Stromal cell of bone marrow (primary cell): ENCODE measurements at regions not wholly inside any gene's neighbourhood (a gene's known extent, or its start where the extent isn't known, plus 50 kb on each side); places are given as distances from the start of the nearest gene placed in this dataset.
"Not testable (repeated sequence)": the region's sequence is repeated elsewhere in the genome, so short reads cannot be mapped to it uniquely, and the experiment has no call there.

Source experiments
- DNase-seq: peaks from one replicate; pipeline ENCODE4 v3.0.0-alpha.2; 2012; ENCODE audit warnings: low read depth

DNA sequence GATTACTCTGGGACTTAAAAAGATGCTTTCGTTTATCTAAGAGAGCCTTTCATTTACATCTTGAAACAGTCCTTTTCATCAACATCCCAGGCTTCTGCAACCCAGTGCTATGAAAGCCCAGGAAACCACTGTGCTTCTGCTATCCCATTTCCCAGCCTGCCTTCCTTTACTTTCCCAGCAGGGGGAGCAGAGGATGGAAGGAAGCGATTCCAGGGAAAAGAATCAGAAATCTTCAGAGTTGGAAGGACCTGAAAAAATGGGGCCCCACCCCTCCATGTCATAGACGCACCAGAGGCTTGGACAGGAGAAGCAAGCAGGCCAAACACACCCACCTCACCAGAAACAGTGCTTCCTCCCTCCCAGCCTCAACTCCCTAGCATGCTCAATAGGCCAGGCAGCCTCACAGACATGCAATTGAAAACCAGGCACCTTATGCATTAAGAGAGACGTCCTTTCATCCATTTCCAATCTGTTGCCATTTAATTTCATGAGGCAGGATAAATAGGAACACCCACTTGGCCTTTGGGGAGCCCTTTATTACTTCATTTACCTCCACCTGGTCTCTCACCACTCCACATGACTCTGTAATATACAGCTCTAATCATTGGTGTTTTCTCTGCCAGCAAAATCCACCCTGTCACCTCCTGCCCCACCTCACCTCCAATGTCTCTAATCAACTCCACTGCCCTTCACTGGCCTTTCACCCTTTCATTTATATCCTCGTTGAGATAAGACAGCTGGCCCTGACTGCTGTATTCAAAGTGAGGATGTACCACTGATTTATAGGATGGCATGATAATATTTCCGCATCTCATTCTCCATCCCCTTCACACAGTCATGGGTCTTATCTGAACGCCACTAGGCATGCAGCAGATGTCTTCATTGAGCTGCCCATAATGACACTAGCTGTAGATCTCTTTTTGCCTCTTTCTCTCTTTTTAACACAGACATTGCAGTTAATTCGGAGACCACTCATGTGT lies 583.9 kb downstream of the NTRK3 start:
- peak; percentile 23 for DNase-seq

DNA sequence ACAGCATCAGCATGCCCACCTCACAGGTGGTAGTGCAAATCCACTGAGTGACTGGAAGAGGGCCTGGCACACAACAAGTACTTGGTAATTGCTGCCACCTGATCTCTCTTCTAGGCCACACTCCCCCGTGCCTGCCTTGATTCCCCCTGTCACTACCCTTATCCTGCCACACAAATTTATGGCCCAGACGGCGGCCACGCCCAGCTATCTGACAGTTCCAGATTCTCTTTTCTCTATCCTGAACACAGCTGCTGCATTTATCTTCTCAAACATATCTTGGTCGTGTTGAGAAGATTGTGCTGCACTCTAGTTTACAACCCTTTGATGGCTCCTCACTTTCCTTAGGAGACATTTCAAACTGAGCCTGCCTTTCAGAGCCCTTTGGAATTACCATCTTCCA lies 585.2 kb downstream of the NTRK3 start:
- DNase-seq: no peak

DNA sequence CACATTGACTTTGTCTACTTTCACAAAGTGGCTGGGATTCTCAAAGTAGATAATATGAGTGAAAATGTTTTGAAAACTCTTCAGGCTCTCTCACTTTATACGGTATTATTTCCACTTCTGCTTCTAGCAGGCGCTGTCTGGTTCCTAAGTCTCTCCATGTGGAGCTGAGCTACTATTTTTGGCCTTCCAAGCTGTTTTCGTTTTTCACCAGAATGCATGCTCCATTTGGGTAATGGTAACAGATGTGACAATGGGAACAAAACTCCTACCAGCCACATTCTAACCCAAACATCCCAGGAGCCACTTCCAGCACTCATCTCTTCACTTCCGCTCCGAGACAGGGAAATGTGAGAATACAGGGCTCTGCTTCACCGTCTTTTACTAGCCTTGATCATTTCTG lies 586.7 kb downstream of the NTRK3 start:
- no peak for DNase-seq

DNA sequence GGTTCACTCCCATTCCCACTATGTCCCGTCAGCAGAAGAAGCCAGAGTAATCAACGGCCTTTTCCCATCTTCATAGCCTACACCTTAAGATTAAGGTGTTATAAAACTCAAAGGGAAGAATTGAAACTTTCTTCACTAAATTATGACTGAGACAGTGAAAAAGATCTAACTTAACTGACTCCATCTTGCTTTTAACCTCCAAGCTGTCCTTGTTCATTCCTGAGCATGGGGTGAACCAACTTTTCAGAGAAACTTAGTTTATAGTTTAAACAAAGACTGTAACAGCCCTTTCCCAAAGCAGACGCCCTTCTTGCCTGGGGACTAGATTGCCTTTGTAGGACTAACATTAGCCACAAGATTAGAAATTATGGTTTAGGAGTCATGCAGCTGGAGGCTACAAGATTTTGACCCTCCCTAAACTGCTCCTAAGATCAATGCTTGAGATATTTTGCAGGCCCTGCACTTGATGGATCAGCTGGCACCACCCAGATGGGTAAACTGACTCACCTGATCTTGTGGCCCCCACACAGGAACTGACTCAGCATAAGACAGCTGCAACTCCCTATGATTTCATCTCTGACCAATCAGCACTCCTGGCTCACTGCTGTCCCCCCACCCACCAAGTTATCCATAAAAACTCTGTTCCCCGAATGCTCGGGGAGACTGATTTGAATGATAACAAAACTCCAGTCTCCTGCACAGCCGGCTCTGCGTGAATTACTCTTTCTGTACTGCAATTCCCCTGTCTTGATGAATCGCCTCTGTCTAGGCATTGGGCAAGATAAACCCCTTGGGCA lies 587.6 kb downstream of the NTRK3 start:
- DNase-seq: not testable (repeated sequence)

DNA sequence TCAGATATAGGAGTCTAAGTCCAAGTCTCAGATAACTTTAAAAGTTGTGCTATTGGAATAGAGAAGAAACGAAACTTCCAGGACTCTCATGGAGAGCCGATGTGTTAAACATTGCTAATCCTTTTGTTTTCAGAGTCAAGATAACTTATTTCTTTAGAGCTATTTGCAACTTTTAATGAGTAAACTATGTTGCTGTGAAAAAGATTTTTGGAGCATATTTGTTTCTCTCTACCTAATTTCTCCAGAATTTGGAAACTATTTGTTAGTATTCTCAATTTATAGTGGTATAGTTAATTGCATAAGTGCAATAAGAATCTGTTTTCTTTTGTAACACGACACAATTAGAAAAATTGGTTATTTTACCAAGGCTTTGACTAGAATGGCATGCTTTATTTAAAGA lies 588.9 kb downstream of the NTRK3 start:
- DNase-seq: no peak

DNA sequence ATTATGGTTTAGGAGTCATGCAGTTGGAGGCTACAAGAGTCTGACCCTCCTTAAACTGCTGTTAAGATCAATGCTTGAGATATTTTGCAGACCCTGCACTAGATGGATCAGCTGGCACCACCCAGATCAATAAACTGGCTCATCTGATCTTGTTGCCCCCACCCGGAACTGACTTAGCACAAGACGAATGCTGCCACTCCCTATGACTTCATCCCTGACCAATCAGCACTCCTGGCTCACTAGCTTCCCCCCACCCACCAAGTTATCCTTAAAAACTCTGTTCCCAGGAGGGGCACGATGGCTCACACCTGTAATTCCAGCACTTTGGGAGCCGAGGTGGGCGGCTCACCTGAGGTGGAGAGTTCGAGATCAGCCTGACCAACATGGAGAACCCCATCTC lies 594.0 kb downstream of the NTRK3 start:
- DNase-seq: no peak

DNA sequence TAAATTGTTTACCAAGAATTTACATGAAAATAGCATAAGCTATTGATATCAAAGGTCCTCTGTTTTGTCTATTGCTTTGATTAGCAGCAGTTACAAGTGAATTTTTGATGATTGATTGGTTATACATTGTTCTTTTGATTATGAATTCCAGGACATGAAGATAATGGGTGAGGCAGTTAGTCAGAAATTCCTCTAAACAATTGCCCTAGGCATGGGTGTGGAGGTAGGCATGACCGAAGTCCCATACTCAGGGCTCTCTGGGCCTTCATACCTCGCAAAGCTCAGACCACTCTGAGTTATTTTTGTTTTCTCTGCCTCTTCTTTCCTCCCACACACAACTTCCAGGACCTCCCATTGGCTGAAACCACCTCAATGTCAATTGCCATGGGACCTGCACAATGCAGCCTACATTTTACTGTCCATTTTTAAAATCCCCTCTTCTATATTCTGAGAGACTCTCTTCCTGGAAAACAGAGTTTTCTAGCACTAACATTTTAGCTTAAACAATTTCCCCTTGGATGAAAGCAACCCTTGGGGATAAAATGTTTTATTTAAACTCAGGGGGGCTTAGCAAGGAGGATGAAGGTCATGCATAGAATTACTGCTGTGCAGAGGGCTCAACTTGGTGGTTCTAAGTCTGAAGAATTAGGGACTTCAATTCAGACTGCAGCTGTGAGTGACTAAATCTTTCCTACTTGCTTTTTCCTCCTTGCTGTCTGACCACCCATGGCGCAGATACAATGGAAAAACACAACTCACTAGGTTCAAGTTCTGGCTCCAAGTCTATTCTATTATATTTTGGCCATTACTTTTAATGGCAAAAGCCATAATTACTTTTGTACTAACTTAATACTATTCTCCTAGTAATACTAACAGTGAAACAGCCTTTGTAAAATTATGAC lies 594.8 kb downstream of the NTRK3 start:
- no peak for DNase-seq

DNA sequence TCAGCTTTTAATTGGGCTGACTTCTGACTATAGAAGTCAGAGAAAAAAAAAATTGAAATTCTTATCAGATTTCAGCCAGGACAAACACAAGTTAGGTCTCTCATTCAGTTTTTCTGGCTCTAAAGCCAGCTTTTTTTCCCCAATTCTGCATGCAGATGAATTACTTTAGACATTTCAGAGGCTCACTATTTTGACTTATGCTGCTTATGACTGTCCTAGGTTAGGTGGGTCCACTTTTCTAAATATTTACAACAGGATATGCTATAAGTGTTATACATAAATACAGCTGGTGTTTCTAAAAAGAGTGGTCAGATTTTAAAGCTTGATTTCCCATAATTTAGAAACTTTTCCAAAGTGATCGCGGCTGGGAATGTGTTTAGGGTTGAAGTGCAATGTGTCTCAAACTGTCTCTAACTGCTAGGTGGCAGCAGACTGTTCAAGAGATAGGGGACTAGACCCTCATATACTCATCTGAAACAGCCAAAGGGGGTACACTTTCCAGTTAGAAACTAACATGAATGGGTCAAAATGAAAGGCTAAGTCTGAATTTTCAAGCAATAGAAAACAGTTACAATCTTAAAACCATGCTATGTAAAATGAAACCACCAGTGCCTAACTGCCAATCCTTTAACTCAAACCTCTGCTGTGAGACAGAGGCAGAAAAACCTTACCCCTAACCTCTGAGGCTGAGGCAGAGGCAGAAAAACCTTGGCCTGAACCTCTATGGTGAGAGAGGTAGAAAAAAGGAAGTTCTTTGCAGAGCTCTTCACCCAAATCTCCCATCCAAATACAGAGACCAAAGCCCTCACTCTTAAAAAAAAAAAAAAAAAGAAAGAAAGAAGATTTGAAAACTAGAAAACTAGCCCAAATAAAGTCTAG lies 596.0 kb downstream of the NTRK3 start:
- DNase-seq: no peak

DNA sequence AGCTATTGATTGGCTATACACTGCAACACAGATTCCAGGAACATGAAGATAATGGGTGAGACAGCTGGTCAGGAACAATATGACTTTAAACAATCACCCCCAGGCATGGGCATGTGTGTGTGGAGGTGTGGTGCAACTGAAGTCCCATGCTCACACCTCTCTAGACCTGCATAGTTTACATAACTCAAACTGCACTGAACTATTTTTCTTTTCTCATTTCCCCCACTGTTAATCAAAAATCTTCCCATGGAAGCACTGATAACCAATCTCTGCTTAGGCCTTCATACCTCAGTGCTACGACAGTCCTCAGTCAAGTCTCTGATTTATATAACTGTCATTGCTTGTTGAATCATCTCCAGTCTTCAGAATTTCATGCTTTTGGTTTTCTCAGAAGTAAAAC lies 600.2 kb downstream of the NTRK3 start:
- DNase-seq: no peak

DNA sequence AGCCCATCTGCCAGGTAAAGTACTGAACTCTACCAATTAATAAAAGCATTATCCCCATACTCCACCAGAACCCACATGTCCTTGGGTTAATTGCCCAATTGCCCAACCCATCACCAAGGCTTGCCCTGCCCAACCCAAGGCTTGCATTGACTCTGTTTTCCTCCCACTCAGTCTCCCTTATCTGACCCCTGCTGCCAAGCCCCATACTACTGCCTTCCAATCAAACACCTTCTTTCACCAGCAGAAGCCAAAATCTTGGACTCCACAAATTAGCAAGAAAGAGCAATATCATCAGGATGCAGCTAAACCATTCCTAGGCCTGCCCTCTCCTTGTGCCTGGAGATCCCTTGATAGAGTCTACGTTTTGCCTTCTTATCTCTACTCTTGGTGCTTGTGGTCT lies 602.9 kb downstream of the NTRK3 start:
- DNase-seq: no peak

DNA sequence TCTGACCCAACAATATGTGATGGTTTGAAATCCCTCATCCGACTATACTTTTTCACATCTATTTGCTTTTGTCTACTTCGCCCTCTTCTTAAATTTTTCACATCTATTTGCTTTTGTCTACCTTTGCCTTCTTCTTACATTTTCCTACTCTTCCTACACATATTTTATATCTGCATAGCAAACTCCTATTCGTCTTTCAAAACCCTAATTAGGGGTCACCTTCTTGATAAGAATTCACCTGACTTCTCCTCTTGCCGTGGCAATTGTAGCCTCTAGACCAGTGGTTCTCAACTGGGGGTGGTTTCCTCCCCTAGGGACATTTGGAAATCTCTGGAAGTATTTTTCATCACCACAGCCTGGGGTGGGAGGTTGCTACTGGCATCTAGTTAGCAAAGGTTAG lies 607.4 kb downstream of the NTRK3 start:
- DNase-seq: no peak

DNA sequence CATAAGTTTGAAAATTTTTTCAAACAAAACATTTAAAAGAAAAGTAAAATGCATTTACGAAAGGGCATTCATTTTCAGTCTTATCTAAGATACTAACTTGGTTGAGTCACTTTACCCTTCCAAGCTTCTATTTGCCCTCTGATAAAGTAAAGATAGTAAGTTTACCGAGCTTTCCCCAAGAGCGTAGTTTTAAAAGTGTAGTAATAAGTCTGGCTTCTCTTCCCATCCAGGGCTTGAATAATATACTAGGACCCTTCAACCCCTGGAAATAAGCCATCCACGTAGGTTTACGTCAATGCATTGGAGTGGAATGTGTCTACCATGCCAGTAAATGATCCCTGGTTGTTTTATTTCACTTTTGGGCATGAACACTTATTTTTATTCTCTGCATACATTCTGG lies 608.3 kb downstream of the NTRK3 start:
- peak; percentile 18 for DNase-seq

DNA sequence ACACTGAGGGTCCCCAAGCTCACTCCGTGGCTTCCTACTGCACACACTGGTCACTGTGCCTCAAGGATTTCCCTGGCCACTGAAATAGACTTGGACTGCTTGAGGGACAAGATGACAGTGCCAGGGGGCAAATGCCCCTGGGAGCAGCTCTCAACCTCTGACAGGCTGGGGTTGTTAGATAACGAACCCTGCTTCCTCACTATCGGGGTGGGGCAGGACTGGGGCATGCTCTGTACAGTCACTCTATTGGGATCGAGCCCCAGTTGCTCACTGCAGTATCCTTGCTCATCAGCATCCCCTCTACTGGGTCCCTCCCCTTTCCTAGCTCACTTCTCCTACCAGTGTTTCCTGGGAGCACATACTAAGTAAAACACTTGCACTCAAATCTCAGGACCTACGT lies 610.8 kb downstream of the NTRK3 start:
- no peak for DNase-seq

DNA sequence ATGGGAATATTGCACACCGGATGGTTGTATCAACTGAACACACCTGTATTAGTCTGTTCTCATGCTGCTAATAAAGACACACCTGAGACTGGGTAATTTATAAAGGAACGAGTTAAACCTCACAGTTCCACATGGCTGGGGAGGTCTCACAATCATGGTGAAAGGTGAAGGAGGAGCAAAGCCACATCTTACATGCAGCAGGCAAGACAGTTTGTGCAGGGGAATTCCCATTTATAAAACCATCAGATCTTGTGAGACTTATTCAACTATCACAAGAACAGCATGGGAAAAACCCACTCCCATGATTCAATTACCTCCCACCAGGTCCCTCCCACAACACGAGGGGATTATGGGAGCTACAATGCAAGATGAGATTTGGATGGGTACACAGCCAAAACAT lies 613.5 kb downstream of the NTRK3 start:
- DNase-seq: not testable (repeated sequence)

DNA sequence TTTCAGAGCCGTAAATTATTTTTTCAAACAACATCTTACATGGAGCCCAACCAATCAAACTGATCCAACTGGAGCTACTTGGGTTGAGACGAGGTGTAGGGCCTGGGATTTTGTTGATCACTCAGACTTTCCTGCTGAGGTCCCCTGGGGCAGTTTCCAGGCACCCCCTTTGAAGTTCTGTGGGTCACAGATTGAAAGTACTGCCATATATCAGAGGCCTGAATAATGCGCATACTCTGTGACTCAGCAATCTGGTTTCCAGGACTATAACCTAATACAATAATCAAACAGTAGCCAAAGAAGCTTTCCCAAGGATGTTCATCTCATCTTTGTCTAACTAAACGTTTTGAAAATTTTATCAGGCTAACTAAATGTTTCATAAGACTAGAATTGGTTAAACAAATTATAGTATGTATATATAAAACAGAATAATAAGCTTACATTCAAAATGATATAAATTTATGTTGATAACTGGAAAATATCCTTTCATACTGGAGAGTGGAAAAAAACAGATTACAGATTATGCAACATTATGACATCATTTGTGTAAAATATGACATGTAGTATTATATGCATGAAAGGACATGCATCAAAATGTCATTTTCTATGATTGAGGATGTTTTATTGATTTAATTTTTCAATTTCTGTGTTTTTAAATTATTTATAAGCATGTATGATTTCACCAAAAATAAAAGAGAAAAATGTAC lies 617.1 kb downstream of the NTRK3 start:
- no peak for DNase-seq

DNA sequence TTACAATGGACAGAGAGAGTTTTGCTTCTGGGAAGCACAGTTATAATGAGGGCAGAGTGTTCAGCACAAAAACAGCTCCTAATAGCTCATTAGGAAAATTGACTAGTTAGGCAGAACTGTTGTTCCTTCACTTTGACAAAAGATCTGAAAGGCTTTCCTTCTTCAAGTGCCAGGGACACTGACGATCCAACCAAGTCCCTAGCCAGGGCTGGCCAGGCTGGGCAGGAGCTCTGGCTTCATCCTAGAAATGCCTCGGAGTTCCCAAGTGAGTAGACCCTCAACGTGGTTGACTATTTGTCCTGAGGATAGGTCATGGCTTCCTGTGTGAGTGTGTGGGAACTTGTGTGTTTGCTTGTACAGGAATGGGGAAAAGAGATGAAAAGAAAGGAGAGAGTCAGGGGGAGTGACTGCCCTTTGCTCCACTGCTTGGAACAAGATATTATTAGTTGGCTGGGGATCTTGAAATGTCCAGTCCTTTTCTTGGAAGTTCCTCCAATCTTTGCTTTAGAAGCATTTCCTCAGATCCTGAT lies 617.9 kb downstream of the NTRK3 start:
- DNase-seq: no peak

DNA sequence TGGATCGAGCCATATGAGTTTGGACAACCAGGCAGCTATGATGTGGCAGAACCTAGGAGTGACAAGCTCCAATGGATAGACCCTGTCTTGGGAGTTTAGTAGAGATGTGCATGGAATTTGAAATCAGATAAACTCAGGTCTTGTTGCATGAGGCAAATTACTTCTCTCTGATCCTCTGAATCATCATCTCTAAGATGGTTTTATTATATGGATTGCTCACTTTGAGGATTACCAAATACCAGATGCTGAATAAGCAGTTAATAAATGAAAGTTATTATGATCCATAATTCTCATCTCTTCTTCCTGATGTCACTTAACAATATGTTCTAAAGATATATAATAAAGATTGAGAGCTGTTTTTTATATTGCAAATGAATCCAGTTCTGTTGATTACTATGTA lies 622.2 kb downstream of the NTRK3 start:
- DNase-seq: no peak

DNA sequence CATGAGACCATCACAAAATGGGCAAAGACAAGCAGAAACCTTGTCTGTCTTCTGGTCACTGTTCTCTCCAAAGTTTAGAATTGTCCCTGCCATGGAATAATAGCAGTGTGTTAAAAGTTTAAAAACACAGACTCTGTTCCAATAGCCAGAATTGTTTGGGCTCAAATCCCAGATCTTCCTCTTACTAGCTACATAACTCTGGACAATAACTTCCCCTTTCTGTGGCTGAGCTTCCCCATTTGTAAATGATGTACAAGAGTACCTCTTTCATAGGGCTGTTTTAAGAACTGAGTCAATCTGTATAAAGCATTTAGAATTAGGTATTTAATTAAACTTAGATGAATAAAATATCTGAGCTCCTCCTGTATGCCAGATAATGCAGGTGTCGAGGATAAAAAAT lies 623.0 kb downstream of the NTRK3 start:
- DNase-seq: no peak

DNA sequence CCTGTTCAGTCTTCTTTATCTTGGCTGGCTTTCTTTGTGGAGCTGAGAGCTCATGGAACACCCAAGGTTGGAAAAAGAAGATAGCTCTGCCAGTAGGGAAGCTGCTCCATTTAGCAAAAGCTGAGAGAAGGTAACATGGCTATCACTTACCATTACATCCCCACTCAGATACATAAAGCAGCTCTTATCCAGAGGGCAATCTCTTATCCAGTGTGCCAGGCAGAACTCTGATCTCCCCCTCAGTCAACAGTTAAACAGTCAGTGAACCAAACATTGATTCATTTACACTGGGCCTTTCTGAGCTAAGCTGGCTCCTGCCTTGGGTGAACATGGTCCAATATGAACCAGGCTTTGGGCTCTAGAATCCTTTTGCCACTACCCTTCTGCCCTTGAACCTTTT lies 624.2 kb downstream of the NTRK3 start:
- no peak for DNase-seq

DNA sequence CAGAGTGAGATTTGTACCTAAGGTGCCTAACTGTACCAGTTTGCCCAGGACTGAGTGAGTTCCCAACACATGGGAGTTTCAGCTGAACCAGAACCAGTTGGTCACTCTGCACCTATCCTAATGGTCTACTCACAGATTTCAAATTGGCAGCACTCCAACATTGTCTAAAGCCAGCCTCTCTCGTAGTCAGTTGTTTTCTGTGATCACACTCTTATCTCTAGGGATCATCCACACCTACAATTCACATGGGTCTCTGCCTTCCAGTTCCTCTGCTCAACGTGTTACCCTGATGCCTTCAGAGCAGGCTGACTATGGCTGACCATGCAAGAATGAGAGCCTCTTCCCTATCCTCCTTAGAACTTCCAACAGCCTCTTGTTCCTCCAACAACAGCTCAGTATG lies 624.8 kb downstream of the NTRK3 start:
- no peak for DNase-seq
